ENCODE measurements at regions not wholly inside any gene's neighbourhood (a gene's known extent, or its start where the extent isn't known, plus 50 kb on each side); places are given as distances from the start of the nearest gene placed in this dataset.

DNA sequence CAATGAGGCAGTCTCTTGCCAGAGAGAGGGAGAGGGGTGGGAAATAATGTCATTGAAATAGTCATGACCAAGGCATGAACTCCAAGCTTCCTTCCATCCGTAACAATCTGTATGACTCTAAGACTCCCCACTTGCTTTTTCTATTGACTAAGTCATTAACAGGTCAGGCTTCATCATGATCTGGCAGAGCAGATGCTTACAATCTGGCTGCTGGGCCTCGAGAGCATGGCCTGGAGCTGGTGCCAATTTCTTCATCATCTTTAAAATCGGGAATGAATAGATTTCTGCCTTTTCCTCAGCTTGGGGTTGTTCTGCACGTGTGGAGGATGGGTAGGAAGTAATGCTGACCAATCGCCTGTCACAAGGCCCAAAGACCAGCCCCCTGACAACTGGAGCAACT lies 280.6 kb upstream of the CLNK start:
- TF ChIP-seq, protein P1, sequence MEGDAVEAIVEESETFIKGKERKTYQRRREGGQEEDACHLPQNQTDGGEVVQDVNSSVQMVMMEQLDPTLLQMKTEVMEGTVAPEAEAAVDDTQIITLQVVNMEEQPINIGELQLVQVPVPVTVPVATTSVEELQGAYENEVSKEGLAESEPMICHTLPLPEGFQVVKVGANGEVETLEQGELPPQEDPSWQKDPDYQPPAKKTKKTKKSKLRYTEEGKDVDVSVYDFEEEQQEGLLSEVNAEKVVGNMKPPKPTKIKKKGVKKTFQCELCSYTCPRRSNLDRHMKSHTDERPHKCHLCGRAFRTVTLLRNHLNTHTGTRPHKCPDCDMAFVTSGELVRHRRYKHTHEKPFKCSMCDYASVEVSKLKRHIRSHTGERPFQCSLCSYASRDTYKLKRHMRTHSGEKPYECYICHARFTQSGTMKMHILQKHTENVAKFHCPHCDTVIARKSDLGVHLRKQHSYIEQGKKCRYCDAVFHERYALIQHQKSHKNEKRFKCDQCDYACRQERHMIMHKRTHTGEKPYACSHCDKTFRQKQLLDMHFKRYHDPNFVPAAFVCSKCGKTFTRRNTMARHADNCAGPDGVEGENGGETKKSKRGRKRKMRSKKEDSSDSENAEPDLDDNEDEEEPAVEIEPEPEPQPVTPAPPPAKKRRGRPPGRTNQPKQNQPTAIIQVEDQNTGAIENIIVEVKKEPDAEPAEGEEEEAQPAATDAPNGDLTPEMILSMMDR (conservative IDR thresholded peaks at IDR 0.05), result no peak
- TF ChIP-seq ZFX (IDR thresholded peaks at IDR 0.05), result no peak
